ENCODE measurements at regions not wholly inside any gene's neighbourhood (a gene's known extent, or its start where the extent isn't known, plus 50 kb on each side); places are given as distances from the start of the nearest gene placed in this dataset.

DNA sequence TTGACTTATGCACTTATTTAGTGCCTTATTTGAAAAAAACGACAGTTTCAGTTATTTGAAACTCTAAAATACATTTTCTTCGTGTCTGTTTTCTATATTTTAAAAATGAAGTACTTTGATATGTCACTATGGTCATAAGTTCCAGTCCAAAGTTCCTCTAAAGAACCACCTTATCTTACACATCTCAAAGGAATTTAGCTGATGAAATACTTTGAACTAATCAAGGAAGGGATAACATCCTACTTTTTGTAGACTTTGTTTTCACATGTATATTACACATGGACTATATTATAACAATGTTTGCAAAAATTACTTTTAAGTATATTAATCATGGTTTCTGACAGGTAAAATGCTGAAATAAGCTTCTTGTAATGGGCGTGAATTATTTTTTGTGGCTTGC is 265.8 kb upstream of the ZNF717 start:
- in situ Hi-C loops (cut with HindIII; ENCODE audit: low sequenced_read_pairs), result no loop called here
- DNase-seq (ENCODE audit: low read depth, low spot score), result no peak

DNA sequence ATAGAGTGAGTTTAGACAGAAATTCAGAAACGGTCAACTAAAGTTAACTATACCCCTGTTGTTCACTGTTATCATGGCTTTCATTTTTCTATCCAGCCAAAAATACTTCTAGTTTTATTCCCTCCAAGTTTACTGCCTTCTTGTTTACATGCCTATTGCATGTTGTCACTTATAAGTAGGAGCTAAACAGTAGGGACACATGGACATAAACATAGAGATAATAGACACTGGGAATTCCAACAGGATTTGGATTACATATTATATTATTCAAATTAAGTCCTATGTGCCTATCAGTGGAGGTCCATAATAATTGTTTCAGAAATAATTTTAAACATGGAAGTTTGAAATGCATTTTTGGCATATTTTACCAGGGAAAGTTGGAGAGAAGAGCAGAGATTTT is 269.1 kb upstream of the ZNF717 start:
- H3K4me3 ChIP-seq (ENCODE audit: low read depth, low read length), result no peak overlapping the region
- in situ Hi-C loops (cut with HindIII; ENCODE audit: low sequenced_read_pairs), result no loop called here
- TF ChIP-seq, protein P1, sequence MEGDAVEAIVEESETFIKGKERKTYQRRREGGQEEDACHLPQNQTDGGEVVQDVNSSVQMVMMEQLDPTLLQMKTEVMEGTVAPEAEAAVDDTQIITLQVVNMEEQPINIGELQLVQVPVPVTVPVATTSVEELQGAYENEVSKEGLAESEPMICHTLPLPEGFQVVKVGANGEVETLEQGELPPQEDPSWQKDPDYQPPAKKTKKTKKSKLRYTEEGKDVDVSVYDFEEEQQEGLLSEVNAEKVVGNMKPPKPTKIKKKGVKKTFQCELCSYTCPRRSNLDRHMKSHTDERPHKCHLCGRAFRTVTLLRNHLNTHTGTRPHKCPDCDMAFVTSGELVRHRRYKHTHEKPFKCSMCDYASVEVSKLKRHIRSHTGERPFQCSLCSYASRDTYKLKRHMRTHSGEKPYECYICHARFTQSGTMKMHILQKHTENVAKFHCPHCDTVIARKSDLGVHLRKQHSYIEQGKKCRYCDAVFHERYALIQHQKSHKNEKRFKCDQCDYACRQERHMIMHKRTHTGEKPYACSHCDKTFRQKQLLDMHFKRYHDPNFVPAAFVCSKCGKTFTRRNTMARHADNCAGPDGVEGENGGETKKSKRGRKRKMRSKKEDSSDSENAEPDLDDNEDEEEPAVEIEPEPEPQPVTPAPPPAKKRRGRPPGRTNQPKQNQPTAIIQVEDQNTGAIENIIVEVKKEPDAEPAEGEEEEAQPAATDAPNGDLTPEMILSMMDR (IDR thresholded peaks at IDR 0.05; ENCODE audit: low read depth, low read length), result no peak
- no peak for DNase-seq (ENCODE audit: low read depth, low spot score)

More for the DNA sequence above, 265.8 kb upstream of the ZNF717 start:
- TF ChIP-seq, protein P1 (IDR thresholded peaks at IDR 0.05; ENCODE audit: low read depth, low read length), result no peak
- H3K4me3 ChIP-seq (ENCODE audit: low read depth, low read length), result no peak overlapping the region

DNA sequence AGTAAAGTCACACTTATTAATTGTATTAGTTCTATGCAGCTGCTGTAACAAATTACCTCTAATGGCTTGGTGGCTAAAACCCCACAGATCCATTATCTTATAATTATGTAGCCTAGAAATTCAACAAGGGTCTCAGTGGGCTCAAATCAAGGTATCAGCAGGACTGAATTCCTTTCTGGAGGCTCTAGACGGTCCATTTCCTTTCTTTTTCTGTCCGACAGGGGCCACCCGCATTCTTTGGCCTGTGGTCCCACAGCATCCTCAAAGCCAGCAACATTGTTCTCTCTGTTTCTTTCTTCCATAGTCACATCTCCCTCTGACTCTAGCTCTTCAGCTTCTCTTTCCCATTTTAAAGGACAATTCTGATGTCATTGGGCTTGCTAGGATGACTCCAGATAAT is 276.3 kb upstream of the ZNF717 start:
- in situ Hi-C loops (cut with HindIII; ENCODE audit: low sequenced_read_pairs), result no loop called here
- DNase-seq (ENCODE audit: low read depth, low spot score), result no peak
- H3K4me3 ChIP-seq (ENCODE audit: low read depth, low read length), result no peak overlapping the region
- TF ChIP-seq, protein P1 (IDR thresholded peaks at IDR 0.05; ENCODE audit: low read depth, low read length), result no peak

DNA sequence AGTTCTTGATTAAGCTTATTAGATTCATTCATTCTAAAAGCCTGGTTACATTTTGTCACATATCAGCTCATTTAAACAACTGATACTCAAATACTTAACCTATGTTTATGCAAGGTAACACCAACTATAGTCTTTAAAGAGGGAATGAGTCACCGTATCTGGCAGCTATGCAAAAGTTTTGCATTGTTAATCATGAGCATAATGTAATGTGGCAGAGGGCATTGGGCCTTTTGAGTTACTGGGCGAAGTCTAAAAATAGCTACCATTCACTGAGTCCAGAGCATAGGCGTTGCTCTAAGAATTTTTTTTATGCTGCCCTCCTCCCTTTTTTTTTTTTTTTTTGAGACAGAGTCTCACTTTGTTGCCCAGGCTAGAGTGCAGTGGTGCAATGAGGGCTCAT is 277.7 kb upstream of the ZNF717 start:
- TF ChIP-seq, protein P1 (IDR thresholded peaks at IDR 0.05; ENCODE audit: low read depth, low read length), result no peak
- in situ Hi-C loops (cut with HindIII; ENCODE audit: low sequenced_read_pairs), result no loop called here
- H3K4me3 ChIP-seq (ENCODE audit: low read depth, low read length), result no peak overlapping the region
- DNase-seq (ENCODE audit: low read depth, low spot score), result peak; percentile 86

DNA sequence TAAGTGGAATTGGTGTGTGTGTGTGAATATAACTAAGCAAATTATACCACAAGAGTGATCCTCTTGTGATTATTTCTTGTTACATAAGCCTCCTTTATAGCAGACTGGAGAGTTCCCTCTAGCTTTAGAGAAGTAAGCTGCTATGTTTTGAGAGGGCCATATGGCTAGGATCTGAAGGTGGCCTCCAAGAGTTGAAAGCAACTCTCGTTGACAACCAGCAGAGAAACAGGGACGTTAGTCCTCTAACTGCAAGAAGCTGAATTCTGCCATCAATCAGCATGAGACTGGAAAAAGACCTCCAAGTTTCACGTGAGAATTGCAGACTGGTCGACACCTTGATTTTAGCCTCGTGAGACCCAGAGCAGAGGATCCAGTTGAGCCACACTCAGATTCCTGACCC is 278.5 kb upstream of the ZNF717 start:
- TF ChIP-seq, protein P1 (IDR thresholded peaks at IDR 0.05; ENCODE audit: low read depth, low read length), result no peak
- no peak overlapping the region for H3K4me3 ChIP-seq (ENCODE audit: low read depth, low read length)
- no peak for DNase-seq (ENCODE audit: low read depth, low spot score)
- in situ Hi-C loops (cut with HindIII; ENCODE audit: low sequenced_read_pairs), result no loop called here

DNA sequence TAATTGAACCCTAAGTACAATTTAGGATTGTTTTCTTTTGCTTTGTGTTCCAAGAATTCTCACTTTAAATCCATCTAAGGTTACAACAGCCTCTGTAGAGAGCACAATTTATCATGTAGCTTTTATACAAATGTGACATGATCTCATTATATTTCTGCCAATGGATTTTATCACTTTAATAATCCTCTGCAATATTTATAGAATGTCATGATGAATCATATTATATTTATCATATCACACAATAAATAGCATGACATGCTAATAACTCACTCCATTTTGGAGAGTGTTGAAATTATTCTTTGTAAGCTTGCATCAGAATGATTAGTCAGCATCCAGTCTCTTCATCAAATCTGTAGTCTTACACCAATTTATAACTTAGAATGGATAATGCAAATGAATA is 280.6 kb upstream of the ZNF717 start:
- no peak for DNase-seq (ENCODE audit: low read depth, low spot score)
- TF ChIP-seq, protein P1 (IDR thresholded peaks at IDR 0.05; ENCODE audit: low read depth, low read length), result no peak
- in situ Hi-C loops (cut with HindIII; ENCODE audit: low sequenced_read_pairs), result no loop called here
- H3K4me3 ChIP-seq (ENCODE audit: low read depth, low read length), result no peak overlapping the region

DNA sequence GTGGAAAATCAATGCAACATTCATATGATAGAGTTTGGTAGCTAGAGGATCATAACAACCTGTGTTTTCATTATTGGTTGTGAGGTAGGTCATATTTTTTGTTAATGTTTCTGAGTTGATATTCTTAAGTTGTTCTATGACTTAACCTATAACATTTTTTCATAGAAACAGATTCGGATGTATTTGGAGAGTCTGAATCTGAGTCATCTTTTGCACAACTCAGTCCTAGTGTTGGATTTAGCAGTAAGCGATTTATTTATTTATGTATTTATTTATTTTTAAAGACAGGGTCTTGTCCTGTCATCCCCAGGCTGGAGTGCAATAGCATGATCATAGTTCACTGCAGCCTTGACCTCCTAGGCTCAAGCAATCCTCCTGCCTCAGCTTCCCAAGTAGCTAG is 292.8 kb upstream of the ZNF717 start:
- DNase-seq (ENCODE audit: low read depth, low spot score), result no peak

More for the DNA sequence above, 292.8 kb upstream of the ZNF717 start:
- TF ChIP-seq, protein P1 (IDR thresholded peaks at IDR 0.05; ENCODE audit: low read depth, low read length), result no peak
- H3K4me3 ChIP-seq (ENCODE audit: low read depth, low read length), result no peak overlapping the region
- in situ Hi-C loops (cut with HindIII; ENCODE audit: low sequenced_read_pairs), result no loop called here
